ENCODE measurements at regions not wholly inside any gene's neighbourhood (a gene's known extent, or its start where the extent isn't known, plus 50 kb on each side); places are given as distances from the start of the nearest gene placed in this dataset.

- Mint-ChIP-seq H3K27ac (peak overlapping the region; percentile 76), H3K4me1 (ENCODE audit: low read depth) (peaks cover 18% of the 10 kb centered on the region), H3K27me3 (ENCODE audit: insufficient read depth) (no peaks in the 10 kb centered on the region), H3K36me3 (ENCODE audit: low read depth) (no peaks in the 10 kb centered on the region), H3K4me3 (no peak overlapping the region), H3K9me3 (peaks cover 4% of the 10 kb centered on the region)
- no peak for DNase-seq (ENCODE audit: low spot score)
- intact Hi-C loops (cut with micrococcal nuclease), result loop anchor here (5.0 kb wide), 1 partner anchor 36 kb away; no protein-coding TSS in a partner anchor
Observed at GRCh38 chr18:38576349-38576748, 1010.8 kb upstream of the CELF4 start.

- peaks cover 4% of the 10 kb centered on the region for H3K9me3 Mint-ChIP-seq
- intact Hi-C loops (cut with micrococcal nuclease), result loop anchor here (1.0 to 5.0 kb wide), 2 partner anchors 37 to 365 kb away; no protein-coding TSS in a partner anchor
- H3K27ac Mint-ChIP-seq, result peak overlapping the region; percentile 14
- H3K27me3 Mint-ChIP-seq (ENCODE audit: insufficient read depth), result no peaks in the 10 kb centered on the region
- no peaks in the 10 kb centered on the region for H3K36me3 Mint-ChIP-seq (ENCODE audit: low read depth)
- H3K4me3 Mint-ChIP-seq, result no peak overlapping the region
- DNase-seq (ENCODE audit: low spot score), result peak; percentile 1
- peaks cover 18% of the 10 kb centered on the region for H3K4me1 Mint-ChIP-seq (ENCODE audit: low read depth)
Observed at GRCh38 chr18:38575648-38576047, 1010.0 kb upstream of the CELF4 start.

- DNase-seq (ENCODE audit: low spot score), result no peak
- Mint-ChIP-seq H3K4me1 (ENCODE audit: low read depth) (peaks cover 18% of the 10 kb centered on the region), H3K36me3 (ENCODE audit: low read depth) (no peaks in the 10 kb centered on the region), H3K9me3 (peaks cover 4% of the 10 kb centered on the region), H3K27me3 (ENCODE audit: insufficient read depth) (no peaks in the 10 kb centered on the region), H3K4me3 (no peak overlapping the region), H3K27ac (no peak overlapping the region)
- intact Hi-C loops (cut with micrococcal nuclease), result loop anchor here (1.0 to 5.0 kb wide), 2 partner anchors 37 to 365 kb away; no protein-coding TSS in a partner anchor
Observed at GRCh38 chr18:38575023-38575422, 1009.4 kb upstream of the CELF4 start.

GRCh38 chr18:38572554-38573111 is 1007.0 kb upstream of the CELF4 start:
- no peak overlapping the region for H3K4me3 Mint-ChIP-seq
- no peaks in the 10 kb centered on the region for H3K36me3 Mint-ChIP-seq (ENCODE audit: low read depth)
- H3K4me1 Mint-ChIP-seq (ENCODE audit: low read depth), result peaks cover 18% of the 10 kb centered on the region
- intact Hi-C loops (cut with micrococcal nuclease), result no loop called here
- peaks cover 4% of the 10 kb centered on the region for H3K9me3 Mint-ChIP-seq
- no peak for DNase-seq (ENCODE audit: low spot score)
- no peaks in the 10 kb centered on the region for H3K27me3 Mint-ChIP-seq (ENCODE audit: insufficient read depth)
- H3K27ac Mint-ChIP-seq, result no peak overlapping the region

- H3K4me1 Mint-ChIP-seq (ENCODE audit: low read depth), result peaks cover 11% of the 10 kb centered on the region
- H3K9me3 Mint-ChIP-seq, result peaks cover 4% of the 10 kb centered on the region
- no peak overlapping the region for H3K27ac Mint-ChIP-seq
- no peaks in the 10 kb centered on the region for H3K27me3 Mint-ChIP-seq (ENCODE audit: insufficient read depth)
- H3K4me3 Mint-ChIP-seq, result no peak overlapping the region
- no peaks in the 10 kb centered on the region for H3K36me3 Mint-ChIP-seq (ENCODE audit: low read depth)
- DNase-seq (ENCODE audit: low spot score), result no peak
- intact Hi-C loops (cut with micrococcal nuclease), result no loop called here
Observed at GRCh38 chr18:38571651-38572050, 1006.1 kb upstream of the CELF4 start.

GRCh38 chr18:38565513-38565912 is 999.9 kb upstream of the CELF4 start:
- no peaks in the 10 kb centered on the region for H3K36me3 Mint-ChIP-seq (ENCODE audit: low read depth)
- no peak overlapping the region for H3K4me3 Mint-ChIP-seq
- H3K27ac Mint-ChIP-seq, result no peak overlapping the region
- DNase-seq (ENCODE audit: low spot score), result no peak
- peaks cover 10% of the 10 kb centered on the region for H3K4me1 Mint-ChIP-seq (ENCODE audit: low read depth)
- peaks cover 2% of the 10 kb centered on the region for H3K27me3 Mint-ChIP-seq (ENCODE audit: insufficient read depth)
- peaks cover 8% of the 10 kb centered on the region for H3K9me3 Mint-ChIP-seq
- intact Hi-C loops (cut with micrococcal nuclease), result no loop called here

- no peak for DNase-seq (ENCODE audit: low spot score)
- intact Hi-C loops (cut with micrococcal nuclease), result loop anchor here (2.0 kb wide), 1 partner anchor 47 kb away; no protein-coding TSS in a partner anchor
Observed at GRCh38 chr18:38563396-38563980, 997.9 kb upstream of the CELF4 start.

GRCh38 chr18:38557006-38557405 is 991.4 kb upstream of the CELF4 start:
- H3K9me3 Mint-ChIP-seq, result peaks cover 11% of the 10 kb centered on the region
- H3K4me1 Mint-ChIP-seq (ENCODE audit: low read depth), result no peaks in the 10 kb centered on the region
- no peak overlapping the region for H3K27ac Mint-ChIP-seq
- no peak for DNase-seq (ENCODE audit: low spot score)
- intact Hi-C loops (cut with micrococcal nuclease), result no loop called here
- H3K36me3 Mint-ChIP-seq (ENCODE audit: low read depth), result no peaks in the 10 kb centered on the region
- H3K27me3 Mint-ChIP-seq (ENCODE audit: insufficient read depth), result no peaks in the 10 kb centered on the region
- H3K4me3 Mint-ChIP-seq, result no peak overlapping the region

More at GRCh38 chr18:38563396-38563980, 997.9 kb upstream of the CELF4 start:
- Mint-ChIP-seq H3K27me3 (ENCODE audit: insufficient read depth) (peaks cover 2% of the 10 kb centered on the region), H3K4me1 (ENCODE audit: low read depth) (peaks cover 10% of the 10 kb centered on the region), H3K36me3 (ENCODE audit: low read depth) (no peaks in the 10 kb centered on the region), H3K9me3 (peaks cover 8% of the 10 kb centered on the region), H3K27ac (no peak overlapping the region), H3K4me3 (no peak overlapping the region)

GRCh38 chr18:38552732-38553321 is 987.2 kb upstream of the CELF4 start:
- intact Hi-C loops (cut with micrococcal nuclease), result no loop called here
- DNase-seq (ENCODE audit: low spot score), result no peak
- no peak overlapping the region for H3K27ac Mint-ChIP-seq
- no peaks in the 10 kb centered on the region for H3K36me3 Mint-ChIP-seq (ENCODE audit: low read depth)
- no peaks in the 10 kb centered on the region for H3K27me3 Mint-ChIP-seq (ENCODE audit: insufficient read depth)
- no peak overlapping the region for H3K4me3 Mint-ChIP-seq
- H3K4me1 Mint-ChIP-seq (ENCODE audit: low read depth), result no peaks in the 10 kb centered on the region
- H3K9me3 Mint-ChIP-seq, result peaks cover 11% of the 10 kb centered on the region

GRCh38 chr18:38551881-38552280 is 986.3 kb upstream of the CELF4 start:
- Mint-ChIP-seq H3K27me3 (ENCODE audit: insufficient read depth) (no peaks in the 10 kb centered on the region), H3K4me3 (no peak overlapping the region), H3K36me3 (ENCODE audit: low read depth) (no peaks in the 10 kb centered on the region), H3K4me1 (ENCODE audit: low read depth) (no peaks in the 10 kb centered on the region), H3K9me3 (peaks cover 8% of the 10 kb centered on the region), H3K27ac (no peak overlapping the region)
- DNase-seq (ENCODE audit: low spot score), result no peak
- intact Hi-C loops (cut with micrococcal nuclease), result no loop called here

GRCh38 chr18:38545071-38545470 is 979.5 kb upstream of the CELF4 start:
- intact Hi-C loops (cut with micrococcal nuclease), result no loop called here

GRCh38 chr18:38539856-38540255 is 974.3 kb upstream of the CELF4 start:
- no peaks in the 10 kb centered on the region for H3K36me3 Mint-ChIP-seq (ENCODE audit: low read depth)
- H3K27ac Mint-ChIP-seq, result no peak overlapping the region
- no peaks in the 10 kb centered on the region for H3K27me3 Mint-ChIP-seq (ENCODE audit: insufficient read depth)
- H3K4me1 Mint-ChIP-seq (ENCODE audit: low read depth), result no peaks in the 10 kb centered on the region
- intact Hi-C loops (cut with micrococcal nuclease), result no loop called here
- H3K9me3 Mint-ChIP-seq, result no peaks in the 10 kb centered on the region
- DNase-seq (ENCODE audit: low spot score), result no peak
- H3K4me3 Mint-ChIP-seq, result no peak overlapping the region

More at GRCh38 chr18:38545071-38545470, 979.5 kb upstream of the CELF4 start:
- Mint-ChIP-seq H3K4me1 (ENCODE audit: low read depth) (no peaks in the 10 kb centered on the region), H3K27me3 (ENCODE audit: insufficient read depth) (no peaks in the 10 kb centered on the region), H3K36me3 (ENCODE audit: low read depth) (no peaks in the 10 kb centered on the region), H3K4me3 (no peak overlapping the region), H3K9me3 (no peaks in the 10 kb centered on the region), H3K27ac (no peak overlapping the region)
- DNase-seq (ENCODE audit: low spot score), result no peak

GRCh38 chr18:38539371-38539770 is 973.8 kb upstream of the CELF4 start:
- Mint-ChIP-seq H3K4me3 (no peak overlapping the region), H3K4me1 (ENCODE audit: low read depth) (no peaks in the 10 kb centered on the region), H3K36me3 (ENCODE audit: low read depth) (no peaks in the 10 kb centered on the region), H3K27me3 (ENCODE audit: insufficient read depth) (no peaks in the 10 kb centered on the region), H3K9me3 (no peaks in the 10 kb centered on the region), H3K27ac (no peak overlapping the region)
- no peak for DNase-seq (ENCODE audit: low spot score)
- intact Hi-C loops (cut with micrococcal nuclease), result no loop called here

All from activated T-helper 1 cell treated with anti-CD3 and anti-CD28 coated beads, Interleukin-12 subunit alpha, Interleukin-12 subunit beta, Interleukin-2, Interleukin-4 antibody, amounts not matched to agents 30 ng/mL and 10 ng/mL and 1 ng/mL, durations not matched to agents 14 hours and 24 hours and 36 hours (primary cell).